GM12891 (cell line): ENCODE measurements at regions not wholly inside any gene's neighbourhood (a gene's known extent, or its start where the extent isn't known, plus 50 kb on each side); places are given as distances from the start of the nearest gene placed in this dataset.
A peak's percentile ranks its signal among the peaks of the same experiment; 100 is the strongest.
"Not testable (repeated sequence)": the region's sequence is repeated elsewhere in the genome, so short reads cannot be mapped to it uniquely, and the experiment has no call there.

Experiments used
- DNase-seq: peaks from one replicate; pipeline ENCODE4 v3.0.0; 2011; ENCODE audit warnings: low spot score; ENCODE audit not compliant: insufficient read length
- FAIRE-seq: peaks from 2 replicates; lab custom pipeline; 2011; peaks lifted over from hg19 to GRCh38; lab: Jason Lieb, UNC
- PAX5 ChIP-seq: IDR thresholded peaks from 2 replicates; pipeline ENCODE4 v1.6.1; 2011; ENCODE audit warnings: low read length, moderate library complexity, mild to moderate bottlenecking; ENCODE audit not compliant: insufficient read depth, severe bottlenecking
- POLR2A ChIP-seq: IDR thresholded peaks from 2 replicates; pipeline ENCODE4 v1.6.1; 2011; ENCODE audit warnings: low read depth, low read length, control low read depth
- POLR2AphosphoS5 ChIP-seq: IDR thresholded peaks from 2 replicates; pipeline ENCODE4 v1.6.1; 2011; ENCODE audit warnings: low read depth, low read length, control low read depth
- POU2F2 ChIP-seq: IDR thresholded peaks from 2 replicates; pipeline ENCODE4 v1.6.1; 2011; ENCODE audit warnings: low read depth, mild to moderate bottlenecking, control low read depth, low read length, moderate library complexity
- SPI1 ChIP-seq: IDR thresholded peaks from 2 replicates; pipeline ENCODE4 v1.6.1; 2011; ENCODE audit warnings: low read depth, low read length, control low read depth
- TAF1 ChIP-seq: IDR thresholded peaks from 2 replicates; pipeline ENCODE4 v1.6.1; 2011; ENCODE audit warnings: low read depth, low read length, control low read depth

- TF ChIP-seq POLR2AphosphoS5 (no peak), POLR2A (no peak), TAF1 (no peak), POU2F2 (no peak), SPI1 (no peak), PAX5 (no peak)
- DNase-seq = no peak
- FAIRE-seq = no peak
Observed at GRCh38 chr5:99177796-99178195, 249.0 kb upstream of the CHD1 start.

- no peak for TF ChIP-seq SPI1
- TF ChIP-seq TAF1 = no peak
- TF ChIP-seq POLR2AphosphoS5 = no peak
- TF ChIP-seq PAX5 = no peak
- no peak for TF ChIP-seq POU2F2
- no peak for TF ChIP-seq POLR2A
- FAIRE-seq (no peak), DNase-seq (no peak)
Observed at GRCh38 chr5:99176186-99176585, 247.4 kb upstream of the CHD1 start.

- DNase-seq (no peak), FAIRE-seq (no peak)
- TF ChIP-seq PAX5 (no peak), POLR2A (no peak), POU2F2 (no peak), TAF1 (no peak), POLR2AphosphoS5 (no peak), SPI1 (no peak)
Observed at GRCh38 chr5:99169309-99169708, 240.5 kb upstream of the CHD1 start.

- not testable (repeated sequence) for DNase-seq, FAIRE-seq
Observed at GRCh38 chr5:99161538-99161937, 232.7 kb upstream of the CHD1 start.

- FAIRE-seq = no peak
- DNase-seq = no peak
- no peak for TF ChIP-seq POLR2A
- no peak for TF ChIP-seq POLR2AphosphoS5
- TF ChIP-seq PAX5 = no peak
- no peak for TF ChIP-seq TAF1
- TF ChIP-seq SPI1 = no peak
- TF ChIP-seq POU2F2 = no peak
Observed at GRCh38 chr5:99156688-99157087, 227.9 kb upstream of the CHD1 start.

- FAIRE-seq, DNase-seq: not testable (repeated sequence)
Observed at GRCh38 chr5:99143283-99143795, 214.5 kb upstream of the CHD1 start.

GRCh38 chr5:99141534-99142128 is 212.8 kb upstream of the CHD1 start:
- no peak for TF ChIP-seq PAX5
- no peak for TF ChIP-seq POLR2A
- no peak for TF ChIP-seq TAF1
- no peak for TF ChIP-seq SPI1
- no peak for TF ChIP-seq POLR2AphosphoS5
- TF ChIP-seq POU2F2 = no peak
- FAIRE-seq = no peak
- no peak for DNase-seq

GRCh38 chr5:99138911-99139310 is 210.1 kb upstream of the CHD1 start:
- TF ChIP-seq POLR2A = no peak
- TF ChIP-seq PAX5 = no peak
- TF ChIP-seq POLR2AphosphoS5 = no peak
- no peak for TF ChIP-seq SPI1
- no peak for TF ChIP-seq POU2F2
- TF ChIP-seq TAF1 = no peak
- DNase-seq (no peak), FAIRE-seq (no peak)

GRCh38 chr5:99133921-99134320 is 205.1 kb upstream of the CHD1 start:
- TF ChIP-seq SPI1 (no peak), POLR2AphosphoS5 (no peak), PAX5 (no peak), POU2F2 (no peak), TAF1 (no peak), POLR2A (no peak)
- DNase-seq (no peak), FAIRE-seq (no peak)

GRCh38 chr5:99129768-99130501 is 201.1 kb upstream of the CHD1 start:
- no peak for DNase-seq
- TF ChIP-seq POLR2A (no peak), TAF1 (no peak), POLR2AphosphoS5 (no peak), POU2F2 (no peak)
- FAIRE-seq = peak; percentile 33

GRCh38 chr5:99122976-99123375 is 194.2 kb upstream of the CHD1 start:
- TF ChIP-seq TAF1 = no peak
- DNase-seq (no peak), FAIRE-seq (no peak)
